ENCODE measurements at regions not wholly inside any gene's neighbourhood (a gene's known extent, or its start where the extent isn't known, plus 50 kb on each side); places are given as distances from the start of the nearest gene placed in this dataset.

- Histone ChIP-seq H3K4me2 (ENCODE audit: insufficient read depth, insufficient read length, low read length) (peak overlapping the region; percentile 70), H3K9ac (ENCODE audit: extremely low read depth, insufficient read length, low read length) (peak overlapping the region; percentile 85)
- peak overlapping the region in 2 of 3 experiments; percentile 55 to 98; a peak in 2 of 7 replicates for H3K27ac Mint-ChIP-seq
Observed at GRCh38 chr14:40347675-40348074, 915.4 kb upstream of the FBXO33 start.

More at GRCh38 chr14:40347675-40348074, 915.4 kb upstream of the FBXO33 start:
- Histone ChIP-seq H3K23ac (ENCODE audit: insufficient read length, low read depth, low read length) (no peak overlapping the region), H3K27ac (ENCODE audit: insufficient read length, low read depth, low read length) (peak overlapping the region; percentile 41), H4K20me1 (ENCODE audit: control insufficient read depth, insufficient read depth, insufficient read length) (no peaks in the 10 kb centered on the region), H3K18ac (ENCODE audit: insufficient read length, low read depth, low read length) (peak overlapping the region; percentile 56), H4K91ac (ENCODE audit: insufficient read length, low read depth, low read length) (no peak overlapping the region), H3K79me1 (ENCODE audit: insufficient read depth, low read depth, low read length, poor library complexity, severe bottlenecking) (no peaks in the 10 kb centered on the region), H2BK20ac (ENCODE audit: low read depth, low read length, poor library complexity, severe bottlenecking) (no peak overlapping the region), H2BK15ac (ENCODE audit: low read depth, low read length) (no peak overlapping the region), H2AFZ (ENCODE audit: low read length) (peak overlapping the region; percentile 99), H3K56ac (ENCODE audit: insufficient read length, low read depth, low read length) (no peak overlapping the region), H3K4ac (ENCODE audit: low read depth, low read length) (no peak overlapping the region; the same call in 1 of the 2 replicates), H3K23me2 (ENCODE audit: insufficient read length, low read depth, low read length, poor library complexity, severe bottlenecking) (no peaks in the 10 kb centered on the region), H4K5ac (ENCODE audit: insufficient read length, low read depth, low read length) (no peak overlapping the region), H3K9me3 (ENCODE audit: control insufficient read depth, low read depth, low read length) (no peaks in the 10 kb centered on the region), H2BK12ac (ENCODE audit: insufficient read length, low read depth, low read length) (no peak overlapping the region), H2BK120ac (ENCODE audit: low read depth, low read length, poor library complexity, severe bottlenecking) (peak overlapping the region; percentile 73), H2AK5ac (ENCODE audit: insufficient read length, low read length) (no peak overlapping the region), H3T11ph (ENCODE audit: low read length) (peak overlapping the region; percentile 83), H3K27me3 (ENCODE audit: insufficient read depth, low read length) (no peaks in the 10 kb centered on the region), H3K4me1 (ENCODE audit: insufficient read depth, low read length) (no peaks in the 10 kb centered on the region; the same call in 1 of the 2 replicates), H3K79me2 (ENCODE audit: insufficient read depth, low read length) (no peaks in the 10 kb centered on the region), H3K14ac (ENCODE audit: insufficient read depth, low read length) (peak overlapping the region; percentile 89; the same call in 1 of the 2 replicates), H2BK5ac (ENCODE audit: insufficient read length, low read length) (no peak overlapping the region), H4K8ac (replicated peaks; ENCODE audit: insufficient read length, low read depth, low read length) (no peak overlapping the region)
- no peaks in the 10 kb centered on the region for H3K27me3 Mint-ChIP-seq (ENCODE audit: low read depth)
- H3K9me3 Mint-ChIP-seq = peaks cover 0 to 3% of the 10 kb centered on the region in 2 experiments; a peak in 2 of 5 replicates
- peaks cover 9 to 11% of the 10 kb centered on the region in 2 experiments for H3K4me1 Mint-ChIP-seq
- H3K36me3 Mint-ChIP-seq (ENCODE audit: insufficient read depth in 1 of 3, low read depth in 3 of 3) = peaks cover 0 to 3% (median 0%) of the 10 kb centered on the region in 3 experiments; a peak in 1 of 7 replicates
- no peak for DNase-seq
- H3K4me3 Mint-ChIP-seq = peak overlapping the region; percentile 78 to 88
- no CpG with 5 or more reads among the region's 3 CpGs for WGBS (ENCODE audit: extremely low coverage, insufficient read length, low lambda C conversion rate)
- TF ChIP-seq CTCF (conservative IDR thresholded peaks at IDR 0.05) = no peak
